GM21423 (cell line): ENCODE measurements at regions not wholly inside any gene's neighbourhood (a gene's known extent, or its start where the extent isn't known, plus 50 kb on each side); places are given as distances from the start of the nearest gene placed in this dataset.

Experiments used
- ATAC-seq: cut with Tn5 transposase; IDR thresholded peaks from one replicate; pipeline ENCODE4 v1.9.1; 2021; ENCODE audit warnings: mild to moderate bottlenecking, moderate library complexity; ENCODE audit not compliant: unreplicated experiment

DNA sequence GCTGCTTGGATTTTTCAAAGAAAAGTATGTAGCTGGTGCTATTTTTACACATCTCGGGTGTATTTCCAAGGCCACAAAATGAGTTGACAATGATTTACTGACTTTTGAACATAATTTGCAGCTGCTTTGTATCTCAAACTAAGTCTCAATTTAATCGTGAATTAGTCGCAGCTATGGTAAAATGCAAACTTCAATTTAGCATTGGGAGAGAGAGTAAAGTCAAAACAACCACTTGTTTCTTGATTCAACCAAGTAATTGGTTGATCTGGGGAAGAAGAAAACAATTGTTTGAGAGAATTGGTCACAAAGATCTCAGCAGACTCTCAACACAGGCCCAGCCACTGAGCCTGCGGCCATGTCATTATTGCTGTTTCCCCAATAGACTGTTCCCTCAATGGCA lies 75.0 kb upstream of the DYRK2 start:
- ATAC-seq: no peak

DNA sequence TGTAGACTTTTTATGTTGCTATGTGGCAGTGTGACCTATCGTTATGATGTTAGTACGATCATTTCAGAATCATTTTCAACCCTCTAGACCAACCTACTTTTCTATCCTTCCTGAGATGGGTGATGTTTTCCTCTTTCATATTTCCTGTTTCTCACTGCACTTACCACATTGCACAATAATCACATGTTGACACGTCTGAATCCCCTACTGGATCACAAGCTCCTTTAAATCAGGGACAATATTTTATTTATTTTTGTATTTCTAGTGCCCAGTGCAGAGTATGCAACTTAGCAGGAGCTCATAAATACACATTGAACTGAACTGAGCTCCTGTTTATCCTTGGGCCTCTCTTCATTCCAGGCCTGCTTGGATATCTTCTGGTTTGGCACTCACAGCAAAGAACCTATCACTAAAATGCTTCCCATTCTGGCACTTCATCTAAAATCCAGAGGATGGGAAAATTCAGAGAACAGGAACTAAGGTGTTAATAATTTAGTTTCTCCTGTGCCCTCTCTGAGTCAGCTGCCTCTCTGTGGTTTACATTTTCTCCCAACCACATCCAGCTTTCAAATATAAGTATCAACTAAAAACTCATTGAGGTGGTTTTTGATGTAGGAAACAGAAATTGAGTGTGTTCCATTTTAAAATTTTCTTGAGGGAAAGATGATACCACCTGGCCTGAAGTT lies 69.4 kb upstream of the DYRK2 start:
- peak; percentile 50 for ATAC-seq

DNA sequence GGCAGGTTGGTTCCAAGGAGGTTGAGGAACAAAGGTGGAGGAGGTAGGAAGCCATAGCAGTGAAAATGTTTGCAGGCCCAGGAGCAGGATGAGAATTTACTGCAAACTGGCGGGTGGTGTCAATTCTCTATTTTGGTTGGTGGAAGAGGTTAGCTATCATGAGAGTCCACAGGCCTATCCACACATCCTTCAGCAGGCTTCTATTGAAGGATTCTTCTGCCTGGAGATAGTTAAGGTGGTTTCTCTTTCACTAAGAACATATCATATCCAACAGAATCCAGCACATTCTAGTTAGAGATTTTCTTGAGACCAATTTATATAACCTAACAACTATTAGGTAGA lies 68.9 kb upstream of the DYRK2 start:
- ATAC-seq: peak; percentile 27

DNA sequence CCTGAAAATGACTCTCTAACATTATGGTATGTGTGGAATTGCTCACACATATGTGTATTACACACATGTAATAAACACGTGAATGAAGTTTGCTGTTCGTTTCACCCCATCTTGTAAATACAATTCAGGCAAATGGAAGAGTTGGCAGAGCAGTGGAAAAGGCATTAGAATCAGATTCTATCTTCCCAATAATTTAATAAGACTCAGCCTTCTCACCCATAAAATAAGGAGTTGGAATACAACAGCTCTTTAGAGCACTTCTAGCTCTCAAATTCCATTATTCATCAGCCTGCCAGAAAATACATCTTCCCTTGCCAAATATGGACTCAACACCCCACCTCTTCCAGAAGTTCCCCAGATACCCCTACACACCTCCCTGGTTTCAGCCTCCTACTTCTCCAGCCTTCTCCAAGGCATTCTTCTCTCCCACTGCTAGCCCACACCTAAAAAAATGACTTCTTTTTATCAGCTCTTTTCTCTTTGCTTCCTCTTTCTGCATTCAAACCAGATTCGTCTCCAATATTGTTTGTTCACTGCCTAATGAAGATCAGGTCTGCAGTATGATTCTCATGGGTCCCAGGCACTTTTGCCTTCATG lies 66.2 kb upstream of the DYRK2 start:
- no peak for ATAC-seq

DNA sequence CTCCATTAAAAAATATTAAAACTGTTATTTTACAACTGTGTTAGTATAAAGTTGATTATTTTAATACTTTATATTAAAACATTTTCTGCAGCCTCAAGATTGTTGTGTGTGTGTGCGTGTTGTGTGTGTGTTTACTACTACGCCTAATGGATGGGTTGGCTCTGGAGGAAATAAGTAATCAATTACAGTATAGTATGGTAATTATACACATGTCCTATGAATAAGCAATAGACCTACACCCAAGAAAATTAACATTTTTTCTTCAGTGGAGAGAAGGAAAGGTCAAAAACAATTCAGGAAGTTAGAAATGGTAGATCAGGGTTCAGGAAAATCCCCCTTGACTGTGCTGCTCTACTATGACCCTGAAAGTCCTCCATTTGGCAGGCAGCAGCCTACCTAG lies 65.7 kb upstream of the DYRK2 start:
- ATAC-seq: no peak

DNA sequence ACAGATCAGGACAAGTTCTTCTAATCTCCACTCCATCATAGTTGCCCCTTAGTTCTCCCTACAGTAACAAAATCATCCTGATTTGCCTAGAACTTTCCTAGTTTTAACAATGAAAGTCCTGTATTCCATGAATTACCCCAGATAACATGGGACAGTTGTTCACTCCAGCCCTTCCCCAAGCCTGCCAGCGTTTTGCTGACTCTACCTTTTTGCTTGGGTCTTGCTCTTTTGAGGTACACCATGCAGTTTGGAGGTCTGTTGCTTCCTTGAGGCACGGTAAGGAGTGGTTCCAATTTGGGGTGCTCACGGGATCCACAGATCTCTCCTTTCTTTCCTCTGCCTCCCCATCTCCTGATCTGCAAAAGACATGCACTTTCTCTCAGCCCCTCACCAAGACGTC lies 61.6 kb upstream of the DYRK2 start:
- no peak for ATAC-seq

DNA sequence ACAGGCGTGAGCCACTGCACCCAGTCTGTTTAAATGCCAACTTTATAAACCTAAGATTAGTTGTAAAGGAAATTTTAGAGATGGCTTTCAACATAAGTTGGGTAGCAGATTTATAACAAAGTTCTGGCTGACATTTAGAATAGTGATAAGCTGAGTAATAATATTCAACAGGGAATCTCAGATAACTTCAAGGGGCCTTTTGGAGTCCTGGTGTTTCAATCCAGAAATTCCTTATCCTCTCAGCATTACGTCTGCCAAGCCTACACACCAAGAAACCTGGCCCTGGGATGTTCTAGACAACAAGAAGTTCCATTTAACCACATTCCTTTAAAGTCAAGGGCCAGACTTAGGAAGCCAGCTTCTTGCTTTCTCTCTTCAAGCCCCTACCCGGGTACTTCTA lies 59.5 kb upstream of the DYRK2 start:
- ATAC-seq: no peak

DNA sequence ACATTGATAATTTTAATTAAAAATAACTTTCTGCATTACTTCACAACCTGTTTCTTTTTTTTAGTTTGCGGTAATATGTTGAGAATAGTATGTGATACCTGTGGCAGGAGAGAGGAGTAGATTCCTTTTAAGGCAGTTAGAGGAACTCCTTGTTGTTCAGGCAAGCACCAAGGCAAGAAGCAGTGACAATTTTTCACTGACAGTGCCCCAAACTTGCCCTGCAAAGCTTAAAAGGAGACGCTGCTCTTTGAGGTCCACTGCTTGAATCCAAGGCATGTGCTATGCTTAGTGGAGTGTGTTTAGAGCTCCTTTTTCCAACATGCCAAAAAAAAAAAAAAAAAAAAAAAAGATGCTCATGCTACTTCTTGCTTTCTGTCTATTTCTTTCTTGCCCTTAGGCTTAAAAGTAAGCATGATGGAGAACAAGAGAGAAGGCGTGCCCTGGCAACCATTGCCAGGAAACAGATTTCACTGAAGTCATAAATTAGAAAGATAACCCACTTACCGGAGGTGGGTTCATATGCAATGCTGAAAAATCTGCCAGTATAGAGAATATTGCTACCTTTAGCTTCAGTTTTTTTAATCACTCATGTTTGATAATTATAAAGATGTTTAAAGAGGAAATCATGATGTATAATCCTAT lies 58.3 kb upstream of the DYRK2 start:
- no peak for ATAC-seq

DNA sequence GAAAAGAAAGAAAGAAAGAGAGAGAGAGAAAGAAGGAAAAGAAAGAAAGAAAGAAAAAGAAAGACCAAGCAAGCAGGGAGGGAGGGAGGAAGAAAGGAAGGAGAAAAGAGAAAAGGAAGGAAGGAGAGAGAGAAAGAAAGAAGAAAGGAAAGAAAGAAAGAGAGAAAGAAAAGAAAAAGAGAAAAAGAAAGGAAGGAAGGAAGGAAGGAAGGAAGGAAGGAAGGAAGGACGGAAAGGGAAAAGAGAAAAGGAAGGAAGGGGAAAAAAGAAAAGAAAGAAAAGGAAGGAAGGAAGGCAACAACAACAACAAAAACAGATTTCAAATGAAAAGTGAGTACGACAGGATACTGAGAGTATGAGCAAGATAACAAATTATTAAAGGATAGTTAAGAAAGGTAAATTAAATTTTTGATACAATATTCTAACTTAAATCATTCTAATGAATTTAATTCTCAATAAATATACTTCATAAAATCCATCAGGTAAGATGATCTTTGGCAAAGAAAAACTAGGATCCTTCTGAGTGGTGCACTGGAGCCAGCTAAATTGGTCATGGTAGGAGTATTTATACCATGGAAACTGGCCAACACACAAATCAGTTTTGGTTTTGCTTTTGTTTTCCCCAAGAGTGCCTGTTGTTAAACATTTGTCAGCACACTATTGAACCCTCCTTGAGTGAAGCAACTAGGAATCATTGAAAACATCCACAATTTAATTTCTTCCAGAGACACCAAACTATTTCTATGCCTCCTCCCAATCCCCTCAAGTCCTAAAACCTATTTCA lies 56.1 kb upstream of the DYRK2 start:
- ATAC-seq: peak; percentile 93

DNA sequence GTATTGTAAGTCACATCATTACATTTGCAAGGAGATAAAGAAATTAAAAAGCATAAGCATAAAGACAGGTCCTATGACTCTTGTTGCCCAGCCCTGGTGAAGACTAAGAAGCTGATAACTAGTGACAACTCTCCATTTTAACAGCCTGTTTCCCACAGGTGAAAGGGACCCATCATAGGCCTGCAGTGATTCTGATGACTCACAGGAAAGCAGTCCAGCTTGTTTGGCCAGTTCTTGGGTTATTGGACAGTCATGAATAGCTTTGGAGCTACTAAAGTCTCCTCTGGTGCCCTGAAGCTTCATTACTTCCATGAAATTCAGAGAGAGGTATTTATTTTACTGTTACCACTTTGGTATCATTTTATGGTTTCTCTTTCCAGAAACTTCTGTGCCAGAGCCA lies 55.5 kb upstream of the DYRK2 start:
- no peak for ATAC-seq

DNA sequence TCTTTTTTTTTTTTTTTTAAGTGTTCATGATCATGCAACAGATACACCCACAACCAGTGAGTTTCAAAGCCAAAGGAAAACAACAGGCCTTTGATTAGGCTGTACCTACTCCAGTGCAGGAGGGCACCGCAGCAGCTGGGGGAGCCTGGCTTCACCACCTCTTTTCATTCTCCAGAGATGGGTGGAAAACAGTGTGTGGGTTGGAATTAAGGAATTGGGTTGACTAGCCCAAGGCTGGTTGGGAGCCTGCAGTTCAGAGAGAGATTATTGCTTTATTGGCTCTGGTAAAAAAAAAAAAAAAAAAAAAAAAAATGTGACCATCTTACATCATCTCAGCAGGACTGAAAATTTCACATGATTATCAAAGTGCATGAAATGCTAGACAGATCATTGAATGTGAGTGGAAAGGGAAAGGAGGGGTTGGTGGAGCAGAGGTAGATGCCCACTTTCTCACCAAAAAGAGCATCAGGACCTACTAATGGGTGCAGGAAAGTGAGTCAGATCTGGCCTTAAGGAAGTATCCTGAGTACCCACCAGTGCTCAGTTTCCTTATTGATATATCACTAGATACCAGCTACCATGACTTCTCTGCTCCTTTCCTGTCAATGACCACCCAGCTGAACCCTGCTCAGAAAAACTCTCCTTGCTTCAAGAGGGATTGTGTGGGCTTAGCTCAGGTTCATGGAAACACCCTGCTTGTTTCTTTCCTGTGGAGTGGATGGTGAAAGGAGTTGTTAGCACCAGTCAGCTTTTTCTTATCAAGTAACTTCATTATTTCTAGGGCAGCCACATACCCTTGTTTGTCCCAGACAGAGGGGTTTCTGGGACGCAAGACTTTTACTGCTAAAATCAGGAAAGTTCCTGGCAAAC lies 54.8 kb upstream of the DYRK2 start:
- no peak for ATAC-seq

DNA sequence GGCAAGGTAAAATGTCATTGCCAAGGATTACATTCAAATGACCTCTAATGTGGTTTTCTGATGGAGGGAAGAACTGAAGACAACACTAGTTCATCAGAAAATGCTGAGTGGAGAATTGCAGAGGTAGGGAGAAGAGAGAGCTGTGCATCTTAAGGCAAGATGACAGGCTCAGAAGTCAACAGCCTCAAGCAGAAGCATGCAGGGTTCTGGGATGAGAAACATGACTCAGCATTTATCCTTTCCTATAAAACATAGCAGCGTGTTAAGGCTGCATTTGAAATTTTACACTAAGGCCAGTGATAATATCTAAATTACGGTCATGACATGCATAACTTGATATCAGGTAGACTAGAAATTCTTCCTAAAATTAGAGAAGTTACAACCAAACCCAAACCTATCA lies 53.7 kb upstream of the DYRK2 start:
- no peak for ATAC-seq

DNA sequence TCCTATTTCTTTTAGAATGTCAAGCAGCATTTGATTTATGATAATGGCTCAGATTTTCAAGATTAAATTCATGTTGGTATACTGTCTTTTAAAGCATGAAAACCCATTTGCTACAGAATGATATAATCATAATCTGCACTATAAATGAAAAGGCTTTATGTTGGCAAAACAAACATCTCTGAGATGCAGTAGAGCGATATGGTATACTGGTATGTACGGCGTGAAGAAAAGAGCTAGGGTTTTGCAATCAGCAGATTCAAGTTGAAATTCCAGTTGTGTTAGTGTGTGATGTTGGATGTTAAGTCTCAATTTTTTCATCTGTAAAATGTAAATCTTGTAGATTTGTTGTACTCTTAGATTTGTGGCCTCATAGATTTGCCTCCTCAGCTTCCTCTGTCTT lies 53.2 kb upstream of the DYRK2 start:
- ATAC-seq: no peak

DNA sequence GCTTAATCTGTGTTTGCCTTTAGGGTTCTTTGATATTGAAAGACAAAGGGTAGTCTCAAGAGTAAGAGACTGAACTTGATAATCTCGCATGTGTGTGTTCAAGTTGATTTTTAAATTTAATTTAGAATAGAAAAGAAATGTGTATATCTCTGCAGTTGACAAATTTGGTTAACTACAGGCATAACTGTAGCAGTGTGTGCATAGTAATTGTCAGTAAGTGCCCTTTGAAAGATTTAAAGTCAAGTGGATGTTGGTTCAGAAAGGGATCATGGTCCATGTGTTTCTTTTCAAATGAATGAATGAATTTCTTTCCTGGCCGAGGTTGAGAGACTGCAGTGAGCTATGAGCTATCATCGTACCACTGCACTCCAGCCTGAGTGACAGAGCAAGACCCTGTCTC lies 49.9 kb upstream of the DYRK2 start:
- no peak for ATAC-seq
